Ishikawa (cell line): ENCODE measurements at regions not wholly inside any gene's neighbourhood (a gene's known extent, or its start where the extent isn't known, plus 50 kb on each side); places are given as distances from the start of the nearest gene placed in this dataset.

ENCODE experiments used
- CEBPB ChIP-seq: IDR thresholded peaks from 2 replicates; pipeline ENCODE4 v1.6.1; 2012
- CREB1 ChIP-seq: IDR thresholded peaks from 2 replicates; pipeline ENCODE4 v1.6.1; 2012; ENCODE audit warnings: low read depth
- EGR1 ChIP-seq: IDR thresholded peaks from 2 replicates; pipeline ENCODE4 v1.6.1; 2012
- EP300 ChIP-seq: IDR thresholded peaks from 2 replicates; pipeline ENCODE4 v1.6.1; 2012; ENCODE audit warnings: borderline replicate concordance
- FOXM1 ChIP-seq: IDR thresholded peaks from 2 replicates; pipeline ENCODE4 v1.6.1; 2012; ENCODE audit warnings: low read depth, borderline replicate concordance
- NFIC ChIP-seq: IDR thresholded peaks from 2 replicates; pipeline ENCODE4 v1.6.1; 2012
- RAD21 ChIP-seq: IDR thresholded peaks from 2 replicates; pipeline ENCODE4 v1.6.1; 2012; ENCODE audit warnings: low read depth
- REST ChIP-seq: IDR thresholded peaks from 2 replicates; pipeline ENCODE4 v1.6.1; 2012; ENCODE audit warnings: low read depth, mild to moderate bottlenecking
- TAF1 ChIP-seq: IDR thresholded peaks from 2 replicates; pipeline ENCODE4 v1.6.1; 2012; ENCODE audit warnings: low read depth, mild to moderate bottlenecking
- TCF12 ChIP-seq: IDR thresholded peaks from 2 replicates; pipeline ENCODE4 v1.6.1; 2012; ENCODE audit warnings: low read depth
- TEAD4 ChIP-seq: IDR thresholded peaks from 2 replicates; pipeline ENCODE4 v1.6.1; 2012
- USF1 ChIP-seq: IDR thresholded peaks from 2 replicates; pipeline ENCODE4 v1.6.1; 2012
- YY1 ChIP-seq: IDR thresholded peaks from 2 replicates; pipeline ENCODE4 v1.6.1; 2012; ENCODE audit warnings: low read depth
- ZBTB7A ChIP-seq: IDR thresholded peaks from 2 replicates; pipeline ENCODE4 v1.6.1; 2012; ENCODE audit warnings: low read depth
- TF ChIP-seq, protein P1 (sequence below): IDR thresholded peaks from 2 replicates; pipeline ENCODE4 v1.6.1; 2012

DNA sequence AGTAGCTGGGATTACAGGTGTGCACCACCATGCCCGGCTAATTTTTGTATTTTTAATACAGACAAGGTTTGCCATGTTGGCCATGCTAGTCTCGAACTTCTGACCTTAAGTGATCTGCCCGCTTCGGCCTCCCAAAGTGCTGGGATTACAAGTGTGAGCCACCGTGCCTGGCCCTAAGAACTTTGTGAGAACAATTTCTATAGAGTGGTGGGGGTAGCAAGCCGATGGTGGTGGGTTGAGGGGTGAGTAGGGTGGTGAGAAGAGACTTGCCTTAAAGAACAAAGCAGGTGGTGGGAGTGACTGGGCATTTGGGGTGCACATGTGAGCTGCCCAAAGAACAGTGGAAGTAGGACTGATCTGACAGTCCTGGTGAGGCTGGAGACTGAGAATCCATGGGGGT is 76.0 kb upstream of the ASB18 start:
- no peak for TF ChIP-seq EGR1
- TF ChIP-seq ZBTB7A: no peak
- TF ChIP-seq NFIC: no peak
- no peak for TF ChIP-seq CEBPB
- TF ChIP-seq RAD21: no peak
- no peak for TF ChIP-seq REST
- no peak for TF ChIP-seq FOXM1
- no peak for TF ChIP-seq EP300

DNA sequence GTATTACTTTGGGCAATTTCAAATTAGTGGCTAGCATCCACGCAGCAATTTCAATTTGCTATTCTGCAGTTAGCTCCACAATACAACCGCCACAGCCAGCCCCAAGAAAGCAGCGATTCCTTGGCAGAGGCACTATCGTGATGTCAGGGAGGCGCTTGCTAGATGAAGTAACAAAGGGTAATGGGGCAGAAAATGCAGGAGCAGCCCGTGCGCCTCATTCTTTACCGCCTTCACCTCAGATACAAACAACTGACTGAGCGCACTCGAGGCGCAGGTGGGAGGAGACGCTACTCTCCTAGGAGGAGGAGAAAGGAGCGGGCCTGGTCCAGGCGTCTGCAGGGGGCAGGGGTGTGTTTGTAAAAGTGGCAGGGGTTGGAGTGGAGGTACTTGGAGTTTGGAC is 76.9 kb upstream of the ASB18 start:
- no peak for TF ChIP-seq FOXM1
- TF ChIP-seq TEAD4: no peak
- TF ChIP-seq NFIC: no peak

DNA sequence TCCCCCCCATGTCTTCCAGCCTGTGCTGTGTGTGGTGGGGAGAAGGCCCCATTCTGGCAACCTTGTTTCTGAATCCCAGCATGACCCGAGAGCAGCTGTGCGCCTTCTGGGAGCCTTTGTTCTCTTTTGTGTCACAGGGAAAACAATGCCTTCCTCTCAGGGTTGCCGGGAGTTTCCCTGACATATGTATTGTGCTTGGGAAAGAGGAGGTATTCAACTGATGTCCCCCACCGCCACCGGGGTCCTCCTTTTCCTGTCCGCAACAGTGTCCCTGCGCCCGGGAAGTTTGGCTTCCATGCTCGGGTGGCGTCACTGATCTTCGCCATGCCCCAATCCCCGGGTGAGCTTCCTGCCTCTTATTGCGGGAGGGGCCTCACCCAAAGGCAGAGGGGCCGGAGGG is 77.5 kb upstream of the ASB18 start:
- TF ChIP-seq EP300: no peak
- TF ChIP-seq CEBPB: no peak
- TF ChIP-seq TEAD4: no peak
- TF ChIP-seq, protein P1, sequence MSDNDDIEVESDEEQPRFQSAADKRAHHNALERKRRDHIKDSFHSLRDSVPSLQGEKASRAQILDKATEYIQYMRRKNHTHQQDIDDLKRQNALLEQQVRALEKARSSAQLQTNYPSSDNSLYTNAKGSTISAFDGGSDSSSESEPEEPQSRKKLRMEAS: no peak
- no peak for TF ChIP-seq RAD21
- TF ChIP-seq REST: no peak
- TF ChIP-seq EGR1: no peak
- no peak for TF ChIP-seq USF1
- no peak for TF ChIP-seq TCF12
- TF ChIP-seq ZBTB7A: no peak
- TF ChIP-seq FOXM1: no peak
- no peak for TF ChIP-seq CREB1
- no peak for TF ChIP-seq YY1
- TF ChIP-seq NFIC: no peak
- TF ChIP-seq TAF1: no peak

DNA sequence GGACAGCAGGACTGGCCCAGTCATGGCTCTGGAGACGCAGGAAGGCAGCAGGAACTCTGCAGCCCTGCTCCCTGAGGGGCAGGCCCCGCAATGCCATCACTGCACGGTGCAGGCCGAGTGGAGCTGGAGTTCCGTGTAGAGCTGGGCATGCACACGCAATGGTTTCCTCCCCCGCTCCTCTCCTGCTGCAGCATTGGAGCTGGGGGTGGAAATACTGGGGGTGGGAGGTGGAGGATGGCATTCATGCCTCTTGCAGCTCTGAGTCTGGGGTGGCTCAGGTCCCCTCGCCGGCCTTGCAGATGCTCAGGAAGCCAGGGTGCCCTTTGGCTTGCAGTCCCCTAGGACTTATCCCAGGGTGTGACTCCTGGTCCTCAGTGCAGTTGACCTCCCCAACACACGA is 78.3 kb upstream of the ASB18 start:
- no peak for TF ChIP-seq CEBPB
- TF ChIP-seq REST: no peak
- no peak for TF ChIP-seq USF1
- TF ChIP-seq, protein P1: no peak

GRCh38 chr2:236342951-236343350 is 78.7 kb upstream of the ASB18 start:
- no peak for TF ChIP-seq FOXM1
- TF ChIP-seq RAD21: no peak
- TF ChIP-seq CEBPB: no peak
- TF ChIP-seq TEAD4: no peak
- no peak for TF ChIP-seq CREB1
- no peak for TF ChIP-seq REST
- TF ChIP-seq TCF12: no peak
- TF ChIP-seq YY1: no peak
- no peak for TF ChIP-seq EGR1
